ENCODE measurements at regions not wholly inside any gene's neighbourhood (a gene's known extent, or its start where the extent isn't known, plus 50 kb on each side); places are given as distances from the start of the nearest gene placed in this dataset.
A peak's percentile ranks its signal among the peaks of the same experiment; 100 is the strongest.

GRCh38 chr22:48783821-48784266 is 1043.8 kb downstream of the BRD1 start:
- TF ChIP-seq CTCF (IDR thresholded peaks at IDR 0.05; ENCODE audit: low read length) (no peak), EZH2 (optimal IDR thresholded peaks at IDR 0.05; ENCODE audit: low read depth, low read length) (no peak), EZH2phosphoT487 (IDR thresholded peaks at IDR 0.05; ENCODE audit: low read length) (no peak)
- H3F3A ChIP-seq (ENCODE audit: insufficient read depth, low read length), result no peaks in the 10 kb centered on the region
- no peaks in the 10 kb centered on the region for H3K27me3 ChIP-seq (replicated peaks; ENCODE audit: insufficient read depth, low read length)
- no peak overlapping the region for H3K4me2 ChIP-seq (ENCODE audit: low read depth, low read length)
- H3K9ac ChIP-seq (ENCODE audit: low read length), result no peak overlapping the region
- no peaks in the 10 kb centered on the region for H3K9me3 ChIP-seq (replicated peaks; ENCODE audit: insufficient read depth, low read length)
- no peak overlapping the region for H3K27ac ChIP-seq (ENCODE audit: low read length)
- no peak for DNase-seq
- H3K9me2 ChIP-seq (replicated peaks; ENCODE audit: insufficient read depth, low read length), result no peaks in the 10 kb centered on the region
- no peaks in the 10 kb centered on the region for H3K36me3 ChIP-seq (replicated peaks; ENCODE audit: insufficient read depth, low read length)
- no peaks in the 10 kb centered on the region for H4K20me1 ChIP-seq (ENCODE audit: insufficient read depth, low read length)
- no peak overlapping the region for H3K4me3 ChIP-seq (ENCODE audit: low read length)
- no peak overlapping the region for H2AFZ ChIP-seq (ENCODE audit: low read length)
- no peaks in the 10 kb centered on the region for H3K4me1 ChIP-seq (ENCODE audit: low read length)
- no peaks in the 10 kb centered on the region for H3K79me2 ChIP-seq (ENCODE audit: low read length)

- no peak overlapping the region for H3K27ac ChIP-seq (ENCODE audit: low read length)
- no peak overlapping the region for H2AFZ ChIP-seq (ENCODE audit: low read length)
- DNase-seq, result no peak
- H3K79me2 ChIP-seq (ENCODE audit: low read length), result no peaks in the 10 kb centered on the region
- H3K9me2 ChIP-seq (replicated peaks; ENCODE audit: insufficient read depth, low read length), result no peaks in the 10 kb centered on the region
- H3K27me3 ChIP-seq (replicated peaks; ENCODE audit: insufficient read depth, low read length), result no peaks in the 10 kb centered on the region
- no peaks in the 10 kb centered on the region for H3K36me3 ChIP-seq (replicated peaks; ENCODE audit: insufficient read depth, low read length)
- H3K9ac ChIP-seq (ENCODE audit: low read length), result no peak overlapping the region
- H3K4me2 ChIP-seq (ENCODE audit: low read depth, low read length), result no peak overlapping the region
- no peaks in the 10 kb centered on the region for H3K4me1 ChIP-seq (ENCODE audit: low read length)
- H3K4me3 ChIP-seq (ENCODE audit: low read length), result no peak overlapping the region
- no peaks in the 10 kb centered on the region for H3F3A ChIP-seq (ENCODE audit: insufficient read depth, low read length)
- TF ChIP-seq EZH2phosphoT487 (IDR thresholded peaks at IDR 0.05; ENCODE audit: low read length), result no peak
- peak; percentile 15; the same call in 1 of the 2 replicates for TF ChIP-seq CTCF (IDR thresholded peaks at IDR 0.05; ENCODE audit: low read length)
- no peak for TF ChIP-seq EZH2 (optimal IDR thresholded peaks at IDR 0.05; ENCODE audit: low read depth, low read length)
- no peaks in the 10 kb centered on the region for H3K9me3 ChIP-seq (replicated peaks; ENCODE audit: insufficient read depth, low read length)
- no peaks in the 10 kb centered on the region for H4K20me1 ChIP-seq (ENCODE audit: insufficient read depth, low read length)
These were observed 1044.7 kb downstream of the BRD1 start for GRCh38 chr22:48782811-48783511.

- H3K4me2 ChIP-seq (ENCODE audit: low read depth, low read length), result no peak overlapping the region
- TF ChIP-seq CTCF (IDR thresholded peaks at IDR 0.05; ENCODE audit: low read length) (no peak), EZH2 (optimal IDR thresholded peaks at IDR 0.05; ENCODE audit: low read depth, low read length) (no peak), EZH2phosphoT487 (IDR thresholded peaks at IDR 0.05; ENCODE audit: low read length) (no peak)
- no peak overlapping the region for H3K27ac ChIP-seq (ENCODE audit: low read length)
- no peaks in the 10 kb centered on the region for H3K9me3 ChIP-seq (replicated peaks; ENCODE audit: insufficient read depth, low read length)
- H3F3A ChIP-seq (ENCODE audit: insufficient read depth, low read length), result no peaks in the 10 kb centered on the region
- H3K4me1 ChIP-seq (ENCODE audit: low read length), result no peaks in the 10 kb centered on the region
- no peak for DNase-seq
- H3K9ac ChIP-seq (ENCODE audit: low read length), result no peak overlapping the region
- no peaks in the 10 kb centered on the region for H3K9me2 ChIP-seq (replicated peaks; ENCODE audit: insufficient read depth, low read length)
- H3K79me2 ChIP-seq (ENCODE audit: low read length), result no peaks in the 10 kb centered on the region
- no peak overlapping the region for H2AFZ ChIP-seq (ENCODE audit: low read length)
- H3K27me3 ChIP-seq (replicated peaks; ENCODE audit: insufficient read depth, low read length), result no peaks in the 10 kb centered on the region
- no peaks in the 10 kb centered on the region for H3K36me3 ChIP-seq (replicated peaks; ENCODE audit: insufficient read depth, low read length)
- H3K4me3 ChIP-seq (ENCODE audit: low read length), result no peak overlapping the region
- no peaks in the 10 kb centered on the region for H4K20me1 ChIP-seq (ENCODE audit: insufficient read depth, low read length)
These were observed 1045.3 kb downstream of the BRD1 start for GRCh38 chr22:48782326-48782725.

Data from MM.1S (cell line).